Peyer's patch (tissue), 4 donors: ENCODE measurements at regions not wholly inside any gene's neighbourhood (a gene's known extent, or its start where the extent isn't known, plus 50 kb on each side); places are given as distances from the start of the nearest gene placed in this dataset.

Source experiments
- CTCF ChIP-seq, 6 experiments: fragments of 450-650 bp in 4 of 6; fragments of 200-600 bp in 2 of 6; sonication (generic) in 1 of 6; IDR thresholded peaks; one replicate each; pipeline ENCODE4 v1.5.1; 2017 to 2019; ENCODE audit warnings: antibody characterized with exemption in 6 of 6, mild to moderate bottlenecking in 3 of 6, moderate library complexity in 1 of 6
- POLR2A ChIP-seq, 2 donors: fragments of 450-650 bp; IDR thresholded peaks; one replicate each; pipeline ENCODE4 v1.5.1; 2017; ENCODE audit warnings: antibody characterized with exemption in 2 of 2, mild to moderate bottlenecking in 2 of 2, moderate library complexity in 2 of 2

GRCh38 chr12:72974954-72975555, 702.9 kb downstream of the TRHDE start:
- TF ChIP-seq CTCF (IDR thresholded peaks at IDR 0.05) (no peak), POLR2A (IDR thresholded peaks at IDR 0.05) (no peak)
